ENCODE measurements at regions not wholly inside any gene's neighbourhood (a gene's known extent, or its start where the extent isn't known, plus 50 kb on each side); places are given as distances from the start of the nearest gene placed in this dataset.

GRCh38 chr18:30192216-30192615 is 850.3 kb downstream of the DSC3 start:
- no peak for ATAC-seq
- TF ChIP-seq EP300 (IDR thresholded peaks at IDR 0.05) (no peak), CTCF (IDR thresholded peaks at IDR 0.05) (no peak)
- H3K4me1 ChIP-seq = no peaks in the 10 kb centered on the region
- H3K9me3 ChIP-seq = peaks cover 0 to 23% (median 0%) of the 10 kb centered on the region in 3 donors
- H3K4me3 ChIP-seq = no peak overlapping the region
- H3K36me3 ChIP-seq = no peaks in the 10 kb centered on the region
- 84% methylated on average over 3 of the region's 3 CpGs; no CpG with 5 or more reads in 1 of the 2 donors for WGBS, 2 donors (ENCODE audit: low coverage in 1 of 2)
- H3K27me3 ChIP-seq = no peaks in the 10 kb centered on the region
- no peak overlapping the region for H3K27ac ChIP-seq

GRCh38 chr18:30186245-30186644 is 856.3 kb downstream of the DSC3 start:
- Histone ChIP-seq H3K4me3 (no peak overlapping the region), H3K36me3 (no peaks in the 10 kb centered on the region), H3K27ac (no peak overlapping the region), H3K27me3 (no peaks in the 10 kb centered on the region), H3K9me3 (peaks cover 0 to 9% (median 0%) of the 10 kb centered on the region in 3 donors), H3K4me1 (no peaks in the 10 kb centered on the region)
- TF ChIP-seq POLR2A (IDR thresholded peaks at IDR 0.05) (no peak), EP300 (IDR thresholded peaks at IDR 0.05) (no peak), POLR2AphosphoS5 (IDR thresholded peaks at IDR 0.05) (no peak), CTCF (IDR thresholded peaks at IDR 0.05) (no peak)
- no peak for ATAC-seq
- 60 to 82% methylated on average over 2 of the region's 2 CpGs for WGBS, 2 donors (ENCODE audit: low coverage in 1 of 2)

- H3K9me3 ChIP-seq = peaks cover 0 to 9% (median 0%) of the 10 kb centered on the region in 3 donors
- no peaks in the 10 kb centered on the region for H3K27me3 ChIP-seq
- no peak for ATAC-seq
- H3K4me3 ChIP-seq = no peak overlapping the region
- 55 to 82% methylated on average over 4 of the region's 4 CpGs for WGBS, 2 donors (ENCODE audit: low coverage in 1 of 2)
- no peaks in the 10 kb centered on the region for H3K36me3 ChIP-seq
- TF ChIP-seq EP300 (IDR thresholded peaks at IDR 0.05) (no peak), CTCF (IDR thresholded peaks at IDR 0.05) (no peak), POLR2A (IDR thresholded peaks at IDR 0.05) (no peak), POLR2AphosphoS5 (IDR thresholded peaks at IDR 0.05) (no peak)
- no peak overlapping the region for H3K27ac ChIP-seq
- no peaks in the 10 kb centered on the region for H3K4me1 ChIP-seq
Measured at GRCh38 chr18:30177056-30177455, 865.5 kb downstream of the DSC3 start.

DNA sequence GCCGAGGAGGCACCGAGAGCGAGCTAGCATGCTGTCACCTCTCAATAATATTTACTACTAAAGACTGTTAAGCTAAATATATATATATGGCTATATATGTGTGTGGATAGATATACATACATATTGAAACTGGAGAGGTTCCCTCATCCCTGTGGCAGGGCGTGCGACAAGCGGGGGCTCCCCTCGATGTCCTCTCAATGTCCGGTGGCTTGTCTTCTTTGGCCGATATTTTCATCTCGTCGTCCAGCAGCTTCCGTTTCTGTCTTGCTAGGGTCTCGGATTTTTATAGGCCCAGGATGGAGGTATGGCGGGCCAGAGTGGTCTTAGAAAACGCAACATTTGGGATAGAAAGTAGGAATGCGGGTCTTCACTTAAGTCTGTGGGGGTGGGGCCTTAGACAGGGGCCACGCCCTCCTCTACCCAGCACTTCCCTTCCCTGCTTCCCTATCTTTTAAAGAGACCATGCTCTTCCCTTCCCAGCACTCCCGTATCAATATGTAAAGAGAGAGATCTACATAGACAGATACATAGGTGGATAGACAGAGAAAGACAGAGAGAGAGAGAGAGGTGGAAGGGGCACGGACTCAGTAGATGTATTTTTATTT is 866.8 kb downstream of the DSC3 start:
- Histone ChIP-seq H3K27ac (no peak overlapping the region), H3K9me3 (peaks cover 0 to 9% (median 0%) of the 10 kb centered on the region in 3 donors), H3K36me3 (no peaks in the 10 kb centered on the region), H3K4me3 (no peak overlapping the region), H3K27me3 (no peaks in the 10 kb centered on the region), H3K4me1 (no peaks in the 10 kb centered on the region)
- 96% methylated on average over 12 to 19 of the region's 19 CpGs for WGBS, 2 donors (ENCODE audit: low coverage in 1 of 2)
- ATAC-seq = no peak
- no peak for TF ChIP-seq POLR2AphosphoS5 (IDR thresholded peaks at IDR 0.05)
- no peak for TF ChIP-seq POLR2A (IDR thresholded peaks at IDR 0.05)
- TF ChIP-seq CTCF (IDR thresholded peaks at IDR 0.05) = no peak
- no peak for TF ChIP-seq EP300 (IDR thresholded peaks at IDR 0.05)

DNA sequence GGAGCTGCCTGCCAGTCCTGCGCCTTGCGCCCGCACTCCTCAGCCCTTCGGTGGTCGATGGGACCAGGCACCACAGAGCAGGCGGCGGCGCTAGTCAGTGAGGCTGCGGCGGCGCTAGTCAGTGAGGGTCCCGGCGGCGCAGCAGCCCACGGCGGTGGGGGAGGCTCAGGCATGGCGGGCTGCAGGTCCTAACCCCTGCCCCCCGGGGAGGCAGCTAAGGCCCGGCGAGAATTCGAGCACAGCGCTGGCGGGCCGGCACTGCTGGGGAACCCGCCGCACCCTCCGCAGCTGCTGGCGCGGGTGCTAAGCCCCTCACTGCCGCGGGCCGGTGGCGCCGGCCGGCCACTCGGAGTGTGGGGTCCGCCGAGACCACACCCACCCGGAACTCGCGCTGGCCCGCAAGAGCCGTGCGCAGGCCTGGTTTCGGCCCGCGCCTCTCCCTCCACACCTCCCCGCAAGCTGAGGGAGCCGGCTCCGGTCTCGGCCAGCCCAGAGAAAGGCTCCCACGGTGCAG is 867.4 kb downstream of the DSC3 start:
- 90% methylated on average over 4 of the region's 52 CpGs; no CpG with 5 or more reads in 1 of the 2 donors for WGBS, 2 donors (ENCODE audit: low coverage in 1 of 2)
- H3K4me3 ChIP-seq = no peak overlapping the region
- no peaks in the 10 kb centered on the region for H3K36me3 ChIP-seq
- ATAC-seq = no peak
- H3K27me3 ChIP-seq = no peaks in the 10 kb centered on the region
- H3K27ac ChIP-seq = no peak overlapping the region
- H3K9me3 ChIP-seq = peaks cover 0 to 9% (median 0%) of the 10 kb centered on the region in 3 donors
- no peak for TF ChIP-seq POLR2A (IDR thresholded peaks at IDR 0.05)
- no peak for TF ChIP-seq POLR2AphosphoS5 (IDR thresholded peaks at IDR 0.05)
- TF ChIP-seq CTCF (IDR thresholded peaks at IDR 0.05) = no peak
- TF ChIP-seq EP300 (IDR thresholded peaks at IDR 0.05) = no peak
- H3K4me1 ChIP-seq = no peaks in the 10 kb centered on the region
